Lower lobe of right lung (tissue), 2 donors: ENCODE measurements at regions not wholly inside any gene's neighbourhood (a gene's known extent, or its start where the extent isn't known, plus 50 kb on each side); places are given as distances from the start of the nearest gene placed in this dataset.

Experiments used
- ATAC-seq, 2 donors: fragments of 200-7000 bp; cut with Tn5 transposase; one replicate each; pipeline ENCODE4 v1.9.1; 2020 to 2022; ENCODE audit warnings: mild to moderate bottlenecking in 2 of 2, moderate library complexity in 2 of 2
- DNase-seq: peaks from one replicate; pipeline ENCODE4 v3.0.0-alpha.2; 2020
- H3K27ac ChIP-seq: fragments of 200-600 bp; one replicate; pipeline ENCODE4 v1.8.0; 2022
- H3K27me3 ChIP-seq: fragments of 200-600 bp; one replicate; pipeline ENCODE4 v1.8.0; 2022; ENCODE audit warnings: low read depth
- H3K36me3 ChIP-seq: fragments of 200-600 bp; one replicate; pipeline ENCODE4 v1.8.0; 2022; ENCODE audit warnings: mild to moderate bottlenecking
- H3K4me1 ChIP-seq: fragments of 200-600 bp; one replicate; pipeline ENCODE4 v1.8.0; 2022
- H3K4me3 ChIP-seq: fragments of 200-600 bp; one replicate; pipeline ENCODE4 v1.8.0; 2022; ENCODE audit warnings: mild to moderate bottlenecking
- H3K9me3 ChIP-seq: fragments of 200-600 bp; one replicate; pipeline ENCODE4 v1.8.0; 2022
- CTCF ChIP-seq: fragments of 200-600 bp; IDR thresholded peaks from one replicate; pipeline ENCODE4 v1.8.0; 2022; ENCODE audit warnings: antibody characterized with exemption, mild to moderate bottlenecking
- intact Hi-C: fragments of 100-400 bp; cut with DNase I; formaldehyde crosslinking; loops from one replicate; pipeline ENCODE4 v1.11.0; 2022
- donor health status: DM: no; HTN: yes; CAD: no; lungs with severe emphysema.

GRCh38 chr12:5096241-5096924 is 52.7 kb downstream of the KCNA5 start:
- DNase-seq: no peak
- H3K27me3 ChIP-seq: peaks cover 13% of the 10 kb centered on the region
- H3K4me3 ChIP-seq: no peak overlapping the region
- no peaks in the 10 kb centered on the region for H3K9me3 ChIP-seq
- no peaks in the 10 kb centered on the region for H3K4me1 ChIP-seq
- H3K36me3 ChIP-seq: no peaks in the 10 kb centered on the region
- intact Hi-C loops: no loop called here
- peak in 1 of 2 donors; percentile 29 for ATAC-seq
- TF ChIP-seq CTCF: no peak
- no peak overlapping the region for H3K27ac ChIP-seq

- no peaks in the 10 kb centered on the region for H3K4me1 ChIP-seq
- intact Hi-C loops: no loop called here
- DNase-seq (no peak), ATAC-seq (peak in 1 of 2 donors; percentile 14)
- no peaks in the 10 kb centered on the region for H3K9me3 ChIP-seq
- H3K4me3 ChIP-seq: no peak overlapping the region
- H3K36me3 ChIP-seq: no peaks in the 10 kb centered on the region
- H3K27me3 ChIP-seq: peaks cover 9% of the 10 kb centered on the region
- TF ChIP-seq CTCF: no peak
- no peak overlapping the region for H3K27ac ChIP-seq
Observed at GRCh38 chr12:5097786-5098185, 54.1 kb downstream of the KCNA5 start.

GRCh38 chr12:5099136-5099535 is 55.5 kb downstream of the KCNA5 start:
- Histone ChIP-seq H3K4me1 (no peaks in the 10 kb centered on the region), H3K27ac (no peak overlapping the region), H3K4me3 (no peak overlapping the region), H3K27me3 (peaks cover 9% of the 10 kb centered on the region), H3K36me3 (no peaks in the 10 kb centered on the region), H3K9me3 (no peaks in the 10 kb centered on the region)
- intact Hi-C loops: no loop called here
- no peak for ATAC-seq
- DNase-seq: no peak
- no peak for TF ChIP-seq CTCF

- intact Hi-C loops: no loop called here
- no peak for ATAC-seq
- H3K27ac ChIP-seq: no peak overlapping the region
Observed at GRCh38 chr12:5099591-5099990, 55.9 kb downstream of the KCNA5 start.

GRCh38 chr12:5101686-5102085 is 58.0 kb downstream of the KCNA5 start:
- no peak overlapping the region for H3K27ac ChIP-seq
- DNase-seq (no peak), ATAC-seq (no peak)
- no peaks in the 10 kb centered on the region for H3K4me1 ChIP-seq
- peaks cover under 1% of the 10 kb centered on the region for H3K27me3 ChIP-seq
- no peaks in the 10 kb centered on the region for H3K36me3 ChIP-seq
- no peak for TF ChIP-seq CTCF
- H3K9me3 ChIP-seq: no peaks in the 10 kb centered on the region
- H3K4me3 ChIP-seq: no peak overlapping the region
- intact Hi-C loops: no loop called here

More at GRCh38 chr12:5099591-5099990, 55.9 kb downstream of the KCNA5 start:
- H3K4me1 ChIP-seq: no peaks in the 10 kb centered on the region
- no peak overlapping the region for H3K4me3 ChIP-seq
- no peak for DNase-seq
- peaks cover 9% of the 10 kb centered on the region for H3K27me3 ChIP-seq
- H3K9me3 ChIP-seq: no peaks in the 10 kb centered on the region
- no peaks in the 10 kb centered on the region for H3K36me3 ChIP-seq
- TF ChIP-seq CTCF: no peak
